ENCODE measurements at regions not wholly inside any gene's neighbourhood (a gene's known extent, or its start where the extent isn't known, plus 50 kb on each side); places are given as distances from the start of the nearest gene placed in this dataset.

- no peak for TF ChIP-seq CTCF (IDR thresholded peaks at IDR 0.05; ENCODE audit: low read length)
- no peak for TF ChIP-seq EZH2 (IDR thresholded peaks at IDR 0.05; ENCODE audit: borderline replicate concordance, low read length)
Measured at GRCh38 chr10:78305311-78305710, 271.6 kb downstream of the RPS24 start.
